Psoas muscle (tissue), 7 donors: ENCODE measurements at regions not wholly inside any gene's neighbourhood (a gene's known extent, or its start where the extent isn't known, plus 50 kb on each side); places are given as distances from the start of the nearest gene placed in this dataset.

Source experiments
- ATAC-seq, 4 donors: fragments of 200-7000 bp; cut with Tn5 transposase; one replicate each; pipeline ENCODE4 v1.9.1; 2020; ENCODE audit warnings: moderate library complexity in 3 of 4, mild to moderate bottlenecking in 2 of 4
- DNase-seq, 2 donors: peaks; one replicate each; pipeline ENCODE4 v3.0.0-alpha.2; 2020
- H3K27ac ChIP-seq: fragments of 200-600 bp; one replicate; pipeline ENCODE4 v1.8.0; 2022
- H3K27me3 ChIP-seq, 3 donors: fragments of 200-600 bp in 1 of 3; one replicate each; pipeline versions ENCODE4 v1.6.1 to v1.8.0; 2013 to 2022; ENCODE audit warnings: low read length in 2 of 3, mild to moderate bottlenecking in 2 of 3, moderate library complexity in 1 of 3; ENCODE audit not compliant: insufficient read depth in 3 of 3
- H3K36me3 ChIP-seq, 2 donors: fragments of 200-600 bp in 1 of 2; one replicate each; pipeline versions ENCODE4 v1.6.1 to v1.8.0; 2013 to 2022; ENCODE audit warnings: low read depth in 1 of 2, mild to moderate bottlenecking in 1 of 2, moderate library complexity in 1 of 2; ENCODE audit not compliant: insufficient read depth in 1 of 2
- H3K4me1 ChIP-seq: fragments of 200-600 bp; one replicate; pipeline ENCODE4 v1.8.0; 2022
- H3K4me3 ChIP-seq: fragments of 200-600 bp; one replicate; pipeline ENCODE4 v1.8.0; 2022; ENCODE audit warnings: mild to moderate bottlenecking
- H3K9me3 ChIP-seq: fragments of 200-600 bp; one replicate; pipeline ENCODE4 v1.8.0; 2022
- WGBS, 3 donors: extraction: QIAGEN DNeasy Blood & Tissue Kit; methylation state at CpG; one replicate each; pipeline versions ENCODE4 v1.1.6 to v1.1.7; 2013; 5-methylcytosine and 5-hydroxymethylcytosine counted together
- intact Hi-C, 2 donors: fragments of 100-400 bp; cut with DNase I; formaldehyde crosslinking; loops; one replicate each; pipeline versions ENCODE4 v1.11.0 to v1.14.2; 2022
- TF ChIP-seq, protein P1 (sequence below): fragments of 200-600 bp; IDR thresholded peaks from one replicate; pipeline ENCODE4 v1.8.0; 2022; ENCODE audit warnings: antibody characterized with exemption
- donor health status: healthy with polysubstance abuse.
- donor health status: DM: no; HTN: no; CAD: no; lungs with moderate emphysema.
- donor health status: Bipolar disorder and iron deficiency.
- donor health status: healthy.
- donor health status: DM: yes; HTN: yes; CAD: no.
- donor health status: DM: no; HTN: no; CAD: no.
- donor health status: DM: yes; HTN: yes; CAD: no.

DNA sequence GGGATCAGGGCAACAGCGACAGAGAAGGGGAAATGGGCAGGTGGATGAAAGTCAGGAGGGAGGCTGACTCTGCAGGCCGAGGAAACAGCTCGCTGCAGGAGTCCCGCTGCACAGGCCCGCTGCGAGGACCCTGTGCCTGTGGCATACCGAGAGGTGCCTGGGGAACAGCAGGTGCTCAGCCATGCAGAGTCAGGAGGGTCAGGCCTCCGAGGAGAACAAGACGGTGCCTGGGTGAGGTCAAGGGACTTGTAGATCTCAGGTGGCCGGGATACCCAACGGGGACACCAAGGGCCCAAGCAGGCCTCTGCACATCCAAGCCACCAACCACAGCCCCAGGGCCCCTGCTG lies 67.5 kb downstream of the NCOR2 start:
- Histone ChIP-seq H3K27me3 (no peaks in the 10 kb centered on the region), H3K36me3 (peaks cover 0 to 3% of the 10 kb centered on the region in 2 donors), H3K9me3 (no peaks in the 10 kb centered on the region), H3K4me1 (peaks cover 79% of the 10 kb centered on the region), H3K4me3 (no peak overlapping the region), H3K27ac (peak overlapping the region; percentile 55)
- 86 to 92% (median 87%) methylated on average over 6 to 11 of the region's 11 CpGs for WGBS, 3 donors
- TF ChIP-seq, protein P1, sequence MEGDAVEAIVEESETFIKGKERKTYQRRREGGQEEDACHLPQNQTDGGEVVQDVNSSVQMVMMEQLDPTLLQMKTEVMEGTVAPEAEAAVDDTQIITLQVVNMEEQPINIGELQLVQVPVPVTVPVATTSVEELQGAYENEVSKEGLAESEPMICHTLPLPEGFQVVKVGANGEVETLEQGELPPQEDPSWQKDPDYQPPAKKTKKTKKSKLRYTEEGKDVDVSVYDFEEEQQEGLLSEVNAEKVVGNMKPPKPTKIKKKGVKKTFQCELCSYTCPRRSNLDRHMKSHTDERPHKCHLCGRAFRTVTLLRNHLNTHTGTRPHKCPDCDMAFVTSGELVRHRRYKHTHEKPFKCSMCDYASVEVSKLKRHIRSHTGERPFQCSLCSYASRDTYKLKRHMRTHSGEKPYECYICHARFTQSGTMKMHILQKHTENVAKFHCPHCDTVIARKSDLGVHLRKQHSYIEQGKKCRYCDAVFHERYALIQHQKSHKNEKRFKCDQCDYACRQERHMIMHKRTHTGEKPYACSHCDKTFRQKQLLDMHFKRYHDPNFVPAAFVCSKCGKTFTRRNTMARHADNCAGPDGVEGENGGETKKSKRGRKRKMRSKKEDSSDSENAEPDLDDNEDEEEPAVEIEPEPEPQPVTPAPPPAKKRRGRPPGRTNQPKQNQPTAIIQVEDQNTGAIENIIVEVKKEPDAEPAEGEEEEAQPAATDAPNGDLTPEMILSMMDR, result no peak
- DNase-seq, result no peak
- intact Hi-C loops, result no loop called here
- ATAC-seq, result no peak

DNA sequence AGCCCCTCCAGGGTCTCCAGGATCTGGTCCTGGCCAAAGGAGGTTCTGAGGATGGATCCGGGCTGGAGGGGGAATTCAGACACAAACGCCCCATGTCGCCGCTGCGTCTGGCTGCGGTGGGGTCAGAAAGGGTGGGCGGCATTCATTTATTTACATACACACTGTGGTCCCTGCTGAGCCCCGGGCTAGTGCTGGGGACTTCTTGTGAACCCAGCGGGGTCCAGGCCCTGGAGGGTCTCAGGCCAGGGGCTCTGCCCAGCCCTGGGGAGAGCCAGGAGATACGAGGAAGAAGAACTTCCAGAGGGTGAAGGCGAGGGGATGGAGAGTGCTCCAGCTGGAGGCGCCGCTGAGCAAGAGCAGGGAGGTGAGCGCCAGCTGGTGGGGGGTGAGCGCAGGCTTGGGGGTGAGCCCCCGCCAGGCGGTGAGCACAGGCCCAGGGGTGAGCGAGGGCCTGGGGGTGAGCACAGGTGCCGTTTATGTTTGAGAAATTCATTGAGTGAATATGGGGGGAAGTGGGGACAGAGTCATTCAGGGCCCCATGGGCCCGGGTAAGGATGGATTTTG lies 68.1 kb downstream of the NCOR2 start:
- intact Hi-C loops, result no loop called here
- ATAC-seq (no peak), DNase-seq (peak in 1 of 2 donors; percentile 63)
- Histone ChIP-seq H3K9me3 (no peaks in the 10 kb centered on the region), H3K4me1 (peaks cover 74% of the 10 kb centered on the region), H3K27ac (peak overlapping the region; percentile 55), H3K4me3 (no peak overlapping the region), H3K27me3 (no peaks in the 10 kb centered on the region), H3K36me3 (peaks cover 0 to 9% of the 10 kb centered on the region in 2 donors)
- TF ChIP-seq, protein P1, result no peak
- WGBS, 3 donors, result 78 to 82% (median 80%) methylated on average over 20 of the region's 20 CpGs

DNA sequence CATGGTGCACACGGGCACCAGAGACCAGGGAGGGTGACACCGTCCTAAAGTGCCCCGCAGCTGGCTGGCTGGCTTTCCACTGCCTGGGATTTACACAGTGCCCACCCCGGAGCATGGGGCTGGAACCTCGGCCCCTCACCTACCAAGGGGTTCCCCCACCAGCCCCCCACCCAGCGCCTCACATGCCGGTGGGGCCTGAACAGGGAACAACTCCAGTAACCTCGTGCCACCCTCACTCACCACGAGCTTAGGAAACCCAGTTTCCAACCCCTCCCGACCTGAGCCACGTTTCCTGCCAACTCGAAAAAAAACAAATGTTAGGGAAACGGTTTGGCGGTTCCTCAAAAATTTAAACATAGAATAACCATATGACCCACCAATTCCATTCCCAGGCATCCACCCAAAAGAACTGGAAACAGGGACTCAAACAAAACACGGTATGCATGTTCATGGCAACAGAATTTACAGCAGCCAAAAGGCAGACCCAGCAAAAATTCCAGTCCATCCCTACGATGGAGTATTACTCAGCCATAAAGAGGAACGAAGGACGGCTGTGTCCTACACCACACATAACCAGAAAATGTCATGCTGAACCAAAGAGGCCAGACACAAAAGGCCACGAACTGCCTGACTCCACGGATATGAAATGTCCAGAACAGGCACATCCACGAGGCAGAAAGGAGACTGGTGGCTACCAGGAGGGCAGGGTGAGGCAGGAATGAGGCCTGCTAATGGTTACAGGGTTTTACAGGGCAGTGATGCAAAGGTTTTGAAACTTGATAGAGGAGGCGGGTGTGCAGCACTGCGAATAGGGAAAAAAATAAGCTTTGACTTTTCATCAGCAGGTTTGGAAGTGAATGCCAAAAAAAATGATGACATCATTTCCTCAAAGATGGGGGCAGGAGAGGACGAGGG lies 68.9 kb downstream of the NCOR2 start:
- DNase-seq (peak in 1 of 2 donors; percentile 54), ATAC-seq (peak in 2 of 4 donors; percentile 0 to 23)
- Histone ChIP-seq H3K27ac (peak overlapping the region; percentile 55), H3K4me1 (peaks cover 74% of the 10 kb centered on the region), H3K4me3 (no peak overlapping the region), H3K27me3 (no peaks in the 10 kb centered on the region), H3K36me3 (peaks cover 0 to 16% of the 10 kb centered on the region in 2 donors), H3K9me3 (no peaks in the 10 kb centered on the region)
- TF ChIP-seq, protein P1, result no peak
- intact Hi-C loops, result no loop called here
- 35 to 45% (median 39%) methylated on average over 23 to 24 of the region's 24 CpGs for WGBS, 3 donors

DNA sequence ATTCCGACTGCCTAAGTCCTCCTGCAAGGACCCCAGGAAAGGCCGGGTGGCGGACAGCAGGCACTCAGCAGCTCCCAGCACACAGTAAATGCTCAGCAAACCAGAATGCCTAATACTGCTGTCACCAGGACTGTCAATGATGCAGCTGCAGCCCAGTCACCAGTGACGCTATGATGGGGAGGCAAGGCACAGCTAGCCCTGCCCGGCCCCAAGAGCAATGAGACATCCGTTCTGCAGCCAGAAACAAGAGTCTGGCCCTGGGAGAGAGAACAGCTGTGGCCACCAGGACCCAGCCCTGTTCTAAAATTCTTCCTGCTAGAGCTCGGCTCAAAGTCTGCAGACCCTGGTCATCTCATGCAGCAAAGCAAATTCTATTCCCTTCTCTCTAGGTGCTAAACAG lies 69.8 kb downstream of the NCOR2 start:
- TF ChIP-seq, protein P1, result no peak
- DNase-seq, result peak; percentile 82 to 88
- no peak overlapping the region for H3K4me3 ChIP-seq

More for the DNA sequence above, 69.8 kb downstream of the NCOR2 start:
- WGBS, 3 donors, result 44 to 58% (median 53%) methylated on average over 7 of the region's 7 CpGs
- peak overlapping the region; percentile 55 for H3K27ac ChIP-seq
- H3K9me3 ChIP-seq, result no peaks in the 10 kb centered on the region
- H3K27me3 ChIP-seq, result no peaks in the 10 kb centered on the region
- H3K4me1 ChIP-seq, result peaks cover 72% of the 10 kb centered on the region
- intact Hi-C loops, result no loop called here
- H3K36me3 ChIP-seq, result peaks cover 0 to 19% of the 10 kb centered on the region in 2 donors
- peak; percentile 40 to 74 (median 68) for ATAC-seq
